ENCODE measurements at regions not wholly inside any gene's neighbourhood (a gene's known extent, or its start where the extent isn't known, plus 50 kb on each side); places are given as distances from the start of the nearest gene placed in this dataset.

GRCh38 chr4:37765741-37766140, 60.7 kb upstream of the PGM2 start:
- TF ChIP-seq, protein P1, sequence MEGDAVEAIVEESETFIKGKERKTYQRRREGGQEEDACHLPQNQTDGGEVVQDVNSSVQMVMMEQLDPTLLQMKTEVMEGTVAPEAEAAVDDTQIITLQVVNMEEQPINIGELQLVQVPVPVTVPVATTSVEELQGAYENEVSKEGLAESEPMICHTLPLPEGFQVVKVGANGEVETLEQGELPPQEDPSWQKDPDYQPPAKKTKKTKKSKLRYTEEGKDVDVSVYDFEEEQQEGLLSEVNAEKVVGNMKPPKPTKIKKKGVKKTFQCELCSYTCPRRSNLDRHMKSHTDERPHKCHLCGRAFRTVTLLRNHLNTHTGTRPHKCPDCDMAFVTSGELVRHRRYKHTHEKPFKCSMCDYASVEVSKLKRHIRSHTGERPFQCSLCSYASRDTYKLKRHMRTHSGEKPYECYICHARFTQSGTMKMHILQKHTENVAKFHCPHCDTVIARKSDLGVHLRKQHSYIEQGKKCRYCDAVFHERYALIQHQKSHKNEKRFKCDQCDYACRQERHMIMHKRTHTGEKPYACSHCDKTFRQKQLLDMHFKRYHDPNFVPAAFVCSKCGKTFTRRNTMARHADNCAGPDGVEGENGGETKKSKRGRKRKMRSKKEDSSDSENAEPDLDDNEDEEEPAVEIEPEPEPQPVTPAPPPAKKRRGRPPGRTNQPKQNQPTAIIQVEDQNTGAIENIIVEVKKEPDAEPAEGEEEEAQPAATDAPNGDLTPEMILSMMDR (IDR thresholded peaks at IDR 0.05), result no peak
- TF ChIP-seq POLR2A (IDR thresholded peaks at IDR 0.05) (no peak), POLR2AphosphoS5 (IDR thresholded peaks at IDR 0.05) (no peak)

All from transverse colon (tissue), 4 donors.